H9 (cell line): ENCODE measurements at regions not wholly inside any gene's neighbourhood (a gene's known extent, or its start where the extent isn't known, plus 50 kb on each side); places are given as distances from the start of the nearest gene placed in this dataset.

Source experiments
- DNase-seq: peaks from one replicate; pipeline ENCODE4 v3.0.0-alpha.2; 2017
- H2AFZ ChIP-seq: one replicate; pipeline ENCODE4 v1.6.1; 2013; ENCODE audit warnings: mild to moderate bottlenecking, low read length, control low read depth, moderate library complexity
- H2AK5ac ChIP-seq: 2 replicates; pipeline ENCODE4 v1.6.1; 2013; ENCODE audit warnings: low read length, control low read depth, mixed read lengths; ENCODE audit not compliant: insufficient read length
- H2BK120ac ChIP-seq: one replicate; pipeline ENCODE4 v1.6.1; 2013; ENCODE audit warnings: low read depth, mild to moderate bottlenecking, low read length, control low read depth, inconsistent platforms; ENCODE audit not compliant: poor library complexity, severe bottlenecking
- H2BK12ac ChIP-seq: 2 replicates; pipeline ENCODE4 v1.6.1; 2013; ENCODE audit warnings: low read length, control low read depth, mixed read lengths, low read depth; ENCODE audit not compliant: insufficient read length
- H2BK15ac ChIP-seq: 2 replicates; pipeline ENCODE4 v1.6.1; 2013; ENCODE audit warnings: low read depth, low read length, control low read depth
- H2BK20ac ChIP-seq: one replicate; pipeline ENCODE4 v1.6.1; 2013; ENCODE audit warnings: low read depth, mild to moderate bottlenecking, low read length, control low read depth, inconsistent platforms; ENCODE audit not compliant: poor library complexity, severe bottlenecking
- H2BK5ac ChIP-seq: 2 replicates; pipeline ENCODE4 v1.6.1; 2013; ENCODE audit warnings: low read length, control low read depth, mixed read lengths; ENCODE audit not compliant: insufficient read length
- H3K14ac ChIP-seq: 2 replicates; pipeline ENCODE4 v1.6.1; 2013; ENCODE audit warnings: low read length, control low read depth; ENCODE audit not compliant: insufficient read depth
- H3K18ac ChIP-seq: 2 replicates; pipeline ENCODE4 v1.6.1; 2013; ENCODE audit warnings: low read depth, mild to moderate bottlenecking, mixed read lengths, low read length, control low read depth; ENCODE audit not compliant: insufficient read length
- H3K23ac ChIP-seq: 2 replicates; pipeline ENCODE4 v1.6.1; 2013; ENCODE audit warnings: low read length, control low read depth, mixed read lengths, low read depth; ENCODE audit not compliant: insufficient read length
- H3K23me2 ChIP-seq: 2 replicates; pipeline ENCODE4 v1.6.1; 2013; ENCODE audit warnings: low read depth, mild to moderate bottlenecking, mixed read lengths, low read length, control low read depth; ENCODE audit not compliant: insufficient read length, poor library complexity, severe bottlenecking
- H3K27ac ChIP-seq: 2 replicates; pipeline ENCODE4 v1.5.1; 2013; ENCODE audit warnings: low read length, control low read depth, mixed read lengths, low read depth; ENCODE audit not compliant: insufficient read length
- H3K27me3 ChIP-seq: 2 replicates; pipeline ENCODE4 v1.6.1; 2013; ENCODE audit warnings: low read length, control low read depth, inconsistent platforms; ENCODE audit not compliant: insufficient read depth
- H3K4ac ChIP-seq: 2 replicates; pipeline ENCODE4 v1.6.1; 2013; ENCODE audit warnings: low read depth, mild to moderate bottlenecking, control low read depth, inconsistent platforms, low read length, moderate library complexity
- H3K4me1 ChIP-seq: 2 replicates; pipeline ENCODE4 v1.6.1; 2013; ENCODE audit warnings: low read length, control low read depth, inconsistent platforms; ENCODE audit not compliant: insufficient read depth
- H3K4me2 ChIP-seq: 2 replicates; pipeline ENCODE4 v1.6.1; 2013; ENCODE audit warnings: low read length, control low read depth, mixed read lengths; ENCODE audit not compliant: insufficient read length, insufficient read depth
- H3K56ac ChIP-seq: 2 replicates; pipeline ENCODE4 v1.6.1; 2013; ENCODE audit warnings: low read depth, mild to moderate bottlenecking, mixed read lengths, low read length, control low read depth; ENCODE audit not compliant: insufficient read length
- H3K79me1 ChIP-seq: 2 replicates; pipeline ENCODE4 v1.6.1; 2013; ENCODE audit warnings: low read depth, mild to moderate bottlenecking, moderate library complexity, low read length, control low read depth, inconsistent platforms; ENCODE audit not compliant: insufficient read depth, poor library complexity, severe bottlenecking
- H3K79me2 ChIP-seq: 2 replicates; pipeline ENCODE4 v1.6.1; 2013; ENCODE audit warnings: low read length, control low read depth, inconsistent platforms; ENCODE audit not compliant: insufficient read depth
- H3K9ac ChIP-seq: 2 replicates; pipeline ENCODE4 v1.6.1; 2013; ENCODE audit warnings: low read length, control low read depth, mixed read lengths; ENCODE audit not compliant: insufficient read length; ENCODE audit errors: extremely low read depth
- H3K9me3 ChIP-seq: one replicate; pipeline ENCODE4 v1.6.1; 2013; ENCODE audit warnings: low read depth, low read length, inconsistent platforms; ENCODE audit not compliant: control insufficient read depth
- H3T11ph ChIP-seq: one replicate; pipeline ENCODE4 v1.6.1; 2013; ENCODE audit warnings: mild to moderate bottlenecking, low read length, control low read depth, inconsistent platforms
- H4K20me1 ChIP-seq: one replicate; pipeline ENCODE4 v1.6.1; 2013; ENCODE audit not compliant: control insufficient read depth, insufficient read length, insufficient read depth
- H4K5ac ChIP-seq: 2 replicates; pipeline ENCODE4 v1.6.1; 2013; ENCODE audit warnings: low read depth, mild to moderate bottlenecking, mixed read lengths, low read length, control low read depth; ENCODE audit not compliant: insufficient read length
- H4K8ac ChIP-seq: replicated peaks from 2 replicates; pipeline ENCODE4 v1.6.1; 2013; ENCODE audit warnings: low read length, control low read depth, mixed read lengths, low read depth; ENCODE audit not compliant: insufficient read length
- H4K91ac ChIP-seq: 2 replicates; pipeline ENCODE4 v1.6.1; 2013; ENCODE audit warnings: low read depth, mild to moderate bottlenecking, moderate library complexity, mixed read lengths, low read length, control low read depth; ENCODE audit not compliant: insufficient read length
- H3K27ac Mint-ChIP-seq, 3 experiments: 2 replicates in 2 of 3; 3 replicates in 1 of 3; pipeline ENCODE4 v1.8.0; 2020 to 2021; ENCODE audit warnings: mixed read lengths in 3 of 3, mild to moderate bottlenecking in 1 of 3, moderate library complexity in 1 of 3
- H3K27me3 Mint-ChIP-seq: 2 replicates; pipeline ENCODE4 v1.8.0; 2021; ENCODE audit warnings: low read depth, mild to moderate bottlenecking, moderate library complexity, mixed read lengths
- H3K36me3 Mint-ChIP-seq, 3 experiments: 2 replicates in 2 of 3; 3 replicates in 1 of 3; pipeline ENCODE4 v1.8.0; 2020 to 2021; ENCODE audit warnings: low read depth in 3 of 3, mixed read lengths in 3 of 3; ENCODE audit not compliant: insufficient read depth in 1 of 3
- H3K4me1 Mint-ChIP-seq, 2 experiments: 2 replicates each; pipeline ENCODE4 v1.8.0; 2020; ENCODE audit warnings: mixed read lengths in 2 of 2
- H3K4me3 Mint-ChIP-seq, 2 experiments: 2 replicates in 1 of 2; 3 replicates in 1 of 2; pipeline ENCODE4 v1.8.0; 2020 to 2021; ENCODE audit warnings: mild to moderate bottlenecking in 2 of 2, mixed read lengths in 2 of 2, moderate library complexity in 1 of 2
- H3K9me3 Mint-ChIP-seq, 2 experiments: 2 replicates in 1 of 2; 3 replicates in 1 of 2; pipeline ENCODE4 v1.8.0; 2020; ENCODE audit warnings: mild to moderate bottlenecking in 2 of 2, mixed read lengths in 2 of 2, moderate library complexity in 1 of 2
- CTCF ChIP-seq: fragments of 200-600 bp; sonication (generic); conservative IDR thresholded peaks from 3 replicates; pipeline ENCODE4 v1.8.0; 2021; ENCODE audit warnings: antibody characterized with exemption, mild to moderate bottlenecking
- WGBS: extraction: QIAGEN DNeasy Blood & Tissue Kit; methylation state at CpG from one replicate; pipeline ENCODE4 v1.1.7; 2013; ENCODE audit warnings: missing lambda C conversion rate, low lambda C conversion rate, mixed read lengths; ENCODE audit not compliant: insufficient read length; ENCODE audit errors: extremely low coverage; 5-methylcytosine and 5-hydroxymethylcytosine counted together

- WGBS: no CpG with 5 or more reads among the region's 4 CpGs
These were observed 646.0 kb upstream of the CXADR start for GRCh38 chr21:16866851-16867250.

More at GRCh38 chr21:16866851-16867250, 646.0 kb upstream of the CXADR start:
- H3T11ph ChIP-seq: no peak overlapping the region
- H2BK20ac ChIP-seq: no peak overlapping the region
- H2BK12ac ChIP-seq: no peak overlapping the region
- no peaks in the 10 kb centered on the region for H3K4me1 ChIP-seq
- H2AFZ ChIP-seq: no peak overlapping the region
- H3K4me1 Mint-ChIP-seq: peaks cover 2 to 3% of the 10 kb centered on the region in 2 experiments
- H3K27ac Mint-ChIP-seq: no peak overlapping the region
- H3K4me3 Mint-ChIP-seq: no peak overlapping the region
- H3K36me3 Mint-ChIP-seq: no peaks in the 10 kb centered on the region
- TF ChIP-seq CTCF: no peak
- no peak overlapping the region for H4K91ac ChIP-seq
- H3K4me2 ChIP-seq: no peak overlapping the region
- no peak overlapping the region for H4K5ac ChIP-seq
- no peaks in the 10 kb centered on the region for H3K27me3 ChIP-seq
- H2BK120ac ChIP-seq: no peak overlapping the region
- no peak overlapping the region for H3K14ac ChIP-seq
- no peak overlapping the region for H3K18ac ChIP-seq
- H3K27ac ChIP-seq: no peak overlapping the region
- H2BK15ac ChIP-seq: no peak overlapping the region
- H4K8ac ChIP-seq: no peak overlapping the region
- H3K27me3 Mint-ChIP-seq: no peaks in the 10 kb centered on the region
- H4K20me1 ChIP-seq: no peaks in the 10 kb centered on the region
- no peak overlapping the region for H3K23ac ChIP-seq
- no peak overlapping the region for H3K4ac ChIP-seq
- H3K9me3 ChIP-seq: no peaks in the 10 kb centered on the region
- DNase-seq: no peak
- no peak overlapping the region for H3K56ac ChIP-seq
- no peak overlapping the region for H3K9ac ChIP-seq
- no peak overlapping the region for H2BK5ac ChIP-seq
- H3K79me2 ChIP-seq: no peaks in the 10 kb centered on the region
- H3K23me2 ChIP-seq: no peaks in the 10 kb centered on the region
- H2AK5ac ChIP-seq: no peak overlapping the region
- no peaks in the 10 kb centered on the region for H3K79me1 ChIP-seq
- no peaks in the 10 kb centered on the region for H3K9me3 Mint-ChIP-seq
